CD4-positive, alpha-beta T cell treated with Interleukin-10 for 1 hour (primary cell): ENCODE measurements at regions not wholly inside any gene's neighbourhood (a gene's known extent, or its start where the extent isn't known, plus 50 kb on each side); places are given as distances from the start of the nearest gene placed in this dataset.
A peak's percentile ranks its signal among the peaks of the same experiment; 100 is the strongest.

Experiments used
- DNase-seq: peaks from one replicate; pipeline ENCODE4 v3.0.0-alpha.2; 2020

GRCh38 chr19:46945694-46946489 is 73.7 kb upstream of the NPAS1 start:
- DNase-seq, result no peak

GRCh38 chr19:46946611-46947238 is 72.9 kb upstream of the NPAS1 start:
- no peak for DNase-seq

- DNase-seq, result no peak
These were observed 71.8 kb upstream of the NPAS1 start for GRCh38 chr19:46947866-46948265.

GRCh38 chr19:46950526-46951170 is 69.0 kb upstream of the NPAS1 start:
- DNase-seq, result peak; percentile 30

- peak; percentile 11 for DNase-seq
These were observed 68.3 kb upstream of the NPAS1 start for GRCh38 chr19:46951171-46951986.

- DNase-seq, result no peak
These were observed 66.8 kb upstream of the NPAS1 start for GRCh38 chr19:46952874-46953273.

GRCh38 chr19:46953955-46954501 is 65.6 kb upstream of the NPAS1 start:
- DNase-seq, result no peak

- peak; percentile 31 for DNase-seq
These were observed 65.1 kb upstream of the NPAS1 start for GRCh38 chr19:46954502-46954992.

- DNase-seq, result peak; percentile 64
These were observed 64.4 kb upstream of the NPAS1 start for GRCh38 chr19:46954993-46955812.

- no peak for DNase-seq
These were observed 63.7 kb upstream of the NPAS1 start for GRCh38 chr19:46955813-46956371.

- DNase-seq, result no peak
These were observed 61.1 kb upstream of the NPAS1 start for GRCh38 chr19:46958532-46958931.

- no peak for DNase-seq
These were observed 59.6 kb upstream of the NPAS1 start for GRCh38 chr19:46959894-46960556.

- DNase-seq, result no peak
These were observed 57.5 kb upstream of the NPAS1 start for GRCh38 chr19:46962030-46962570.

GRCh38 chr19:46963093-46963734 is 56.4 kb upstream of the NPAS1 start:
- no peak for DNase-seq

GRCh38 chr19:46967578-46968032 is 52.0 kb upstream of the NPAS1 start:
- DNase-seq, result peak; percentile 49
